ENCODE measurements at regions not wholly inside any gene's neighbourhood (a gene's known extent, or its start where the extent isn't known, plus 50 kb on each side); places are given as distances from the start of the nearest gene placed in this dataset.

- no peak for TF ChIP-seq CTCF (IDR thresholded peaks at IDR 0.05; ENCODE audit: low read depth, low read length)
- no peak overlapping the region for H3K4me3 ChIP-seq (ENCODE audit: low read depth, low read length)
- DNase-seq (ENCODE audit: low read depth, low spot score) = no peak
- in situ Hi-C loops (cut with HindIII; ENCODE audit: low sequenced_read_pairs) = no loop called here
Observed at GRCh38 chr12:24705741-24706358, 243.1 kb downstream of the BCAT1 start.

GRCh38 chr12:24705216-24705615, 243.7 kb downstream of the BCAT1 start:
- TF ChIP-seq CTCF (IDR thresholded peaks at IDR 0.05; ENCODE audit: low read depth, low read length) = no peak
- H3K4me3 ChIP-seq (ENCODE audit: low read depth, low read length) = no peak overlapping the region
- DNase-seq (ENCODE audit: low read depth, low spot score) = no peak
- in situ Hi-C loops (cut with HindIII; ENCODE audit: low sequenced_read_pairs) = no loop called here

GRCh38 chr12:24701343-24701742, 247.6 kb downstream of the BCAT1 start:
- in situ Hi-C loops (cut with HindIII; ENCODE audit: low sequenced_read_pairs) = no loop called here
- no peak for TF ChIP-seq CTCF (IDR thresholded peaks at IDR 0.05; ENCODE audit: low read depth, low read length)
- DNase-seq (ENCODE audit: low read depth, low spot score) = no peak
- no peak overlapping the region for H3K4me3 ChIP-seq (ENCODE audit: low read depth, low read length)

- TF ChIP-seq CTCF (IDR thresholded peaks at IDR 0.05; ENCODE audit: low read depth, low read length) = no peak
- no peak for DNase-seq (ENCODE audit: low read depth, low spot score)
- no peak overlapping the region for H3K4me3 ChIP-seq (ENCODE audit: low read depth, low read length)
- in situ Hi-C loops (cut with HindIII; ENCODE audit: low sequenced_read_pairs) = no loop called here
Observed at GRCh38 chr12:24698972-24699371, 249.9 kb downstream of the BCAT1 start.

- DNase-seq (ENCODE audit: low read depth, low spot score) = peak; percentile 13
- no peak for TF ChIP-seq CTCF (IDR thresholded peaks at IDR 0.05; ENCODE audit: low read depth, low read length)
- no peak overlapping the region for H3K4me3 ChIP-seq (ENCODE audit: low read depth, low read length)
- in situ Hi-C loops (cut with HindIII; ENCODE audit: low sequenced_read_pairs) = no loop called here
Observed at GRCh38 chr12:24697769-24698168, 251.1 kb downstream of the BCAT1 start.

GRCh38 chr12:24697295-24697694, 251.6 kb downstream of the BCAT1 start:
- in situ Hi-C loops (cut with HindIII; ENCODE audit: low sequenced_read_pairs) = no loop called here
- H3K4me3 ChIP-seq (ENCODE audit: low read depth, low read length) = no peak overlapping the region
- no peak for TF ChIP-seq CTCF (IDR thresholded peaks at IDR 0.05; ENCODE audit: low read depth, low read length)
- no peak for DNase-seq (ENCODE audit: low read depth, low spot score)

- H3K4me3 ChIP-seq (ENCODE audit: low read depth, low read length) = no peak overlapping the region
- DNase-seq (ENCODE audit: low read depth, low spot score) = no peak
- in situ Hi-C loops (cut with HindIII; ENCODE audit: low sequenced_read_pairs) = no loop called here
- TF ChIP-seq CTCF (IDR thresholded peaks at IDR 0.05; ENCODE audit: low read depth, low read length) = no peak
Observed at GRCh38 chr12:24696800-24697199, 252.1 kb downstream of the BCAT1 start.

Measured in astrocyte of the spinal cord (primary cell).